ENCODE measurements at regions not wholly inside any gene's neighbourhood (a gene's known extent, or its start where the extent isn't known, plus 50 kb on each side); places are given as distances from the start of the nearest gene placed in this dataset.

- intact Hi-C loops (cut with micrococcal nuclease) = no loop called here
- no peak for DNase-seq
- Histone ChIP-seq H3K4me1 (ENCODE audit: control insufficient read depth in 2 of 2, insufficient read depth in 2 of 2, low read length in 2 of 2) (no peaks in the 10 kb centered on the region), H3K4me2 (replicated peaks; ENCODE audit: low read depth, low read length, poor library complexity, severe bottlenecking) (no peak overlapping the region), H3K9me3 (ENCODE audit: control extremely low read depth in 1 of 3, control insufficient read depth in 2 of 3, insufficient read depth in 1 of 3, low read length in 2 of 3) (peaks cover 0 to 2% (median 0%) of the 10 kb centered on the region in 3 donors), H3K27ac (ENCODE audit: low read length in 2 of 2) (no peak overlapping the region), H3K9ac (ENCODE audit: low read length) (no peak overlapping the region), H3K36me3 (replicated peaks in 1 of 2; ENCODE audit: control extremely low read depth in 1 of 2, control insufficient read depth in 1 of 2, extremely low read depth in 1 of 2, insufficient read depth in 2 of 2, low read length in 1 of 2) (no peaks in the 10 kb centered on the region), H4K20me1 (ENCODE audit: control insufficient read depth, insufficient read depth, low read length, poor library complexity, severe bottlenecking) (no peaks in the 10 kb centered on the region), H2AFZ (ENCODE audit: insufficient read depth, low read depth, low read length, poor library complexity, severe bottlenecking) (no peak overlapping the region), H3K79me2 (ENCODE audit: control insufficient read depth, insufficient read depth, low read length) (no peaks in the 10 kb centered on the region), H3K4me3 (ENCODE audit: control extremely low read depth in 1 of 5, extremely low read depth in 1 of 5, insufficient read depth in 1 of 5, low read depth in 2 of 5, low read length in 4 of 5) (no peak overlapping the region), H3K27me3 (replicated peaks in 1 of 4; ENCODE audit: control extremely low read depth in 1 of 4, control insufficient read depth in 3 of 4, insufficient read depth in 4 of 4, low read length in 3 of 4) (peaks cover 0 to 8% (median 0%) of the 10 kb centered on the region in 4 experiments)
- no peak overlapping the region for H3K4me3 Mint-ChIP-seq
- POLR2A ChIA-PET = no interaction called here
- TF ChIP-seq CTCF (IDR thresholded peaks at IDR 0.05) (no peak), EZH2 (IDR thresholded peaks at IDR 0.05; ENCODE audit: borderline replicate concordance, insufficient read depth, low read depth, low read length, poor library complexity, severe bottlenecking) (no peak)
- no CpG with 5 or more reads among the region's 1 CpG for WGBS (ENCODE audit: insufficient coverage)
- H3K9me3 Mint-ChIP-seq (ENCODE audit: insufficient read depth) = no peaks in the 10 kb centered on the region
- H3K4me1 Mint-ChIP-seq = peaks cover 6% of the 10 kb centered on the region
- H3K27ac Mint-ChIP-seq = no peak overlapping the region
- H3K27me3 Mint-ChIP-seq = peaks cover 26% of the 10 kb centered on the region
- CTCF ChIA-PET = no interaction called here
- ATAC-seq (ENCODE audit: low read depth) = no peak
These were observed 145.3 kb upstream of the RHOBTB1 start for GRCh38 chr10:61089251-61089650.

GRCh38 chr10:61084493-61084892 lies 140.5 kb upstream of the RHOBTB1 start:
- Histone ChIP-seq H2AFZ (ENCODE audit: insufficient read depth, low read depth, low read length, poor library complexity, severe bottlenecking) (no peak overlapping the region), H3K36me3 (replicated peaks in 1 of 2; ENCODE audit: control extremely low read depth in 1 of 2, control insufficient read depth in 1 of 2, extremely low read depth in 1 of 2, insufficient read depth in 2 of 2, low read length in 1 of 2) (no peaks in the 10 kb centered on the region), H3K9me3 (ENCODE audit: control extremely low read depth in 1 of 3, control insufficient read depth in 2 of 3, insufficient read depth in 1 of 3, low read length in 2 of 3) (peaks cover 0 to 2% (median 0%) of the 10 kb centered on the region in 3 donors), H3K4me3 (ENCODE audit: control extremely low read depth in 1 of 5, extremely low read depth in 1 of 5, insufficient read depth in 1 of 5, low read depth in 2 of 5, low read length in 4 of 5) (no peak overlapping the region), H3K4me1 (ENCODE audit: control insufficient read depth in 2 of 2, insufficient read depth in 2 of 2, low read length in 2 of 2) (no peaks in the 10 kb centered on the region), H3K79me2 (ENCODE audit: control insufficient read depth, insufficient read depth, low read length) (no peaks in the 10 kb centered on the region), H3K27ac (ENCODE audit: low read length in 2 of 2) (no peak overlapping the region), H4K20me1 (ENCODE audit: control insufficient read depth, insufficient read depth, low read length, poor library complexity, severe bottlenecking) (no peaks in the 10 kb centered on the region), H3K9ac (ENCODE audit: low read length) (no peak overlapping the region), H3K4me2 (replicated peaks; ENCODE audit: low read depth, low read length, poor library complexity, severe bottlenecking) (no peak overlapping the region), H3K27me3 (replicated peaks in 1 of 4; ENCODE audit: control extremely low read depth in 1 of 4, control insufficient read depth in 3 of 4, insufficient read depth in 4 of 4, low read length in 3 of 4) (peaks cover 0 to 8% (median 0%) of the 10 kb centered on the region in 4 experiments)
- H3K27ac Mint-ChIP-seq = no peak overlapping the region
- TF ChIP-seq EZH2 (IDR thresholded peaks at IDR 0.05; ENCODE audit: borderline replicate concordance, insufficient read depth, low read depth, low read length, poor library complexity, severe bottlenecking) = no peak
- TF ChIP-seq CTCF (IDR thresholded peaks at IDR 0.05) = no peak
- DNase-seq (no peak), ATAC-seq (ENCODE audit: low read depth) (no peak)
- H3K27me3 Mint-ChIP-seq = peaks cover 22% of the 10 kb centered on the region
- CTCF ChIA-PET = interaction anchor here (1.0 to 1.1 kb wide), 2 partner anchors 9 to 13 kb away, joined by 3 to 4 read pairs; no protein-coding TSS in a partner anchor
- POLR2A ChIA-PET = no interaction called here
- no peaks in the 10 kb centered on the region for H3K4me1 Mint-ChIP-seq
- no peak overlapping the region for H3K4me3 Mint-ChIP-seq
- intact Hi-C loops (cut with micrococcal nuclease) = no loop called here
- H3K9me3 Mint-ChIP-seq (ENCODE audit: insufficient read depth) = no peaks in the 10 kb centered on the region

Measured in B cell (primary cell).